AG10803 (cell line): ENCODE measurements at regions not wholly inside any gene's neighbourhood (a gene's known extent, or its start where the extent isn't known, plus 50 kb on each side); places are given as distances from the start of the nearest gene placed in this dataset.

ENCODE experiments used
- DNase-seq: peaks from one replicate; pipeline ENCODE4 v3.0.0; 2010; ENCODE audit warnings: low read depth
- H3K4me3 ChIP-seq: 2 replicates; pipeline ENCODE4 v1.5.1; 2011; ENCODE audit warnings: mild to moderate bottlenecking, low read length, control low read depth
- TF ChIP-seq, protein P1 (sequence below): conservative IDR thresholded peaks from 2 replicates; pipeline ENCODE4 v1.5.1; 2011; ENCODE audit warnings: mild to moderate bottlenecking, low read length, control low read depth, inconsistent platforms

DNA sequence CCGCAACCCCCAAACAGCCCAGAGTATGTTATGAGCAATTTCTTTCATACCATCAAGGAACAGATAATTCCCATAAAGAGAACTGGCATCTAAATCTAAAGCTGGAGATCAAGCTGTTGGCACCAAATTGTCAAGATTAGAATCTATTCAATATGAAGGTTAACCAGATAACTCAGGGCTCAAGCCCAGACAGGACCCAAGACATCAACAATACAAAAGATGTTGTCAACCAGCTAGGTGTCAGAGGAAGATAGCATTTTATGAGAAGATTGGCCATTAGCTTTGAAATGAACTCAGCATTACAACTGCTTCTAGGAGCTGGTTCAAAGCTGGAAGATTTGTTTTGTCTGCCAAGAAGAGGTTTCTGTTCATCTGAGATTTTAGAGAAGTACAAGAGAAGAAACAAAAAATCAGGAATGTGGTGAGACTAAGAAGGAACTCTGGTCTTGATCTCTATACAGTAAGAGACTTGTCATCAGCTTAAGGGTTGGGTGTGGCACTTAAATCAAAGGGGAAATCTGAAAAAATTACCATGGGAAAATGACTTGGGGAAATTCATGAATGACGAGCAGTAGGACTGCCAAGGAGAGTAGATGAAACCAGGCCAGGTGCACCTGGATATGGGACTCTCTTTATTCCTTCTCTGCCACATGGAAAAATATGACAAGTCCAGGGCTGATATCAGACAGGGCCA is 64.2 kb upstream of the COX10 start:
- no peak for DNase-seq
- no peak overlapping the region for H3K4me3 ChIP-seq
- TF ChIP-seq, protein P1, sequence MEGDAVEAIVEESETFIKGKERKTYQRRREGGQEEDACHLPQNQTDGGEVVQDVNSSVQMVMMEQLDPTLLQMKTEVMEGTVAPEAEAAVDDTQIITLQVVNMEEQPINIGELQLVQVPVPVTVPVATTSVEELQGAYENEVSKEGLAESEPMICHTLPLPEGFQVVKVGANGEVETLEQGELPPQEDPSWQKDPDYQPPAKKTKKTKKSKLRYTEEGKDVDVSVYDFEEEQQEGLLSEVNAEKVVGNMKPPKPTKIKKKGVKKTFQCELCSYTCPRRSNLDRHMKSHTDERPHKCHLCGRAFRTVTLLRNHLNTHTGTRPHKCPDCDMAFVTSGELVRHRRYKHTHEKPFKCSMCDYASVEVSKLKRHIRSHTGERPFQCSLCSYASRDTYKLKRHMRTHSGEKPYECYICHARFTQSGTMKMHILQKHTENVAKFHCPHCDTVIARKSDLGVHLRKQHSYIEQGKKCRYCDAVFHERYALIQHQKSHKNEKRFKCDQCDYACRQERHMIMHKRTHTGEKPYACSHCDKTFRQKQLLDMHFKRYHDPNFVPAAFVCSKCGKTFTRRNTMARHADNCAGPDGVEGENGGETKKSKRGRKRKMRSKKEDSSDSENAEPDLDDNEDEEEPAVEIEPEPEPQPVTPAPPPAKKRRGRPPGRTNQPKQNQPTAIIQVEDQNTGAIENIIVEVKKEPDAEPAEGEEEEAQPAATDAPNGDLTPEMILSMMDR = no peak

DNA sequence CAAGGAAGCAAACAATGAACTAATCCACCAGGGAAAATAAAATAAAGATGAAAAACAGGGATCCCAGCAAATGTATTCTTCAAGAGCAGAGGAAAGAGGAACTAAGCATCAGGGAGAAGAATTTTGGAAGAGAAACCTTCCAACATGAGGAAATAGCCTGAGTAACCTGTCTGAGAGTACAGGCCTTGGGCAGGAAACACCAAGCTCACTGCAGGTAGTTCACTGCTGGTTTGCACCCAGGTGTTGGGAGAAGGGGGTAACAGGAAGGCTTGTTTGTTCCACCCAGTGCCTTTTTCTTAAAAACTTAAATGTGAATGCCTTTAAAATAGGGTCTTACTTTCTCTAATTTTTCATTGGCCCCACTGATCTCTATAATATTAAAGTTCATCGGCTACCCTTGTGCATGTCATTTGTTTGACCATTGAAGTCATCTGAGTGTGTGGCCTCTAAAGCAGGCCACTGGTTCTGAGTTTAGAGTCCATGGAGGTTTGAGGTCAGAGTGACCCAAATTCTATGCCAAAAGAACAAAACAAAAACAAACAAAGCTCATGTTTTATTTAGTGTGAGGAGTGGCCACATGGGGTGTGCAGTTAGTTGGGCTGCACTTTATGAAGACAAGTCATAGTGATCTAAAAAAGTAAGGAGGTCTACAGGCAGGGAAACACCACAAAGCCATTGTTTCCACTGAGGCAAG is 62.9 kb upstream of the COX10 start:
- DNase-seq = no peak
- TF ChIP-seq, protein P1 = no peak
- no peak overlapping the region for H3K4me3 ChIP-seq

DNA sequence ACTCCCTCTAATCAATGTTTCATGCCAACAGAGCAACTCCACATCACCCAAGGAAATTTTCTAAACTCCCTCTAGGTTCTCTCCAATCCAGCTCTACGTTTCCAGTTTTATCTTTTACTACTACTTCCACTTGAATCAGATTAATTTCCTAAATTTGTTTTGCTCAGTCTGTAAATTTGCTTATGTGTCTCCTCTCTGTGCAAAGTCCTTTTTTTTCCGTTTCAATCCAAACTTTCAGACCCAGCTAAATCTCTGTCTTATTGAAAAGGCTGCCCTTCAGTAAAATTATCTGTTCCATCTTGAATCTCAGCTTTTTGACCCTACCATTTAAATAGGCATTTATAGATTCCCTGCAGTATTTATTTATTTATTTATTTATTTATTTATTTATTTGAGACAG is 61.4 kb upstream of the COX10 start:
- no peak for DNase-seq
- TF ChIP-seq, protein P1 = no peak
- no peak overlapping the region for H3K4me3 ChIP-seq

DNA sequence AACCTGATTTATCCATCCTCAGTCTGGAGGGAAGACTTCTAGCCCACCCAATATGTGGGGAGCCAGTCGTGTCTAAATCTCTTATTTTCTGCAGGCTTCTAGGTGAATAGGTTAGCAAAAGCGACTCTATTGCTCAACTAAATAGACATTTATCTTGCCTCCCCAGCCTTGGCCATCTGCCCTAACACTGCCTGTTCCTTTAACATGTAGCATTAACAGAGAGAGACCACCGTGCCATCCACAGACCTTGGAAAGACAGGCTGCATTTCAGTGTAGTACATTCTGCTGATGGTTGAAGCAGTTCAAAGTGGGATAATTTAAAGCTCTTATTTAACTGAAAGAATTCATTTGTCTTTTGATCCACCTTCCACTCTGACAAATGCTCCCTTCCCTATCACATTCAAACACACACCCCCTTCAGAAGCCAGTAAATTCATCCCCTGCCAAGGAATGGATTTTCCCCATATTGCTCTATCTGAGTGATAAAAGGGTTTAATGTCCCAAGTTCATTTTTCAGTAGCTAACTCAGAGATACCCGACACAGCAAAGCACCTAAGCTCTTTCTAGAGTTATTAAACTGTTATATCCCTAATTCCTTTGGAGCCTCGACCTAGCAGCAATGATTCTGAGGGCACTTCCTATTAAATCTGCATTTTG is 58.1 kb upstream of the COX10 start:
- TF ChIP-seq, protein P1 = no peak
- no peak overlapping the region for H3K4me3 ChIP-seq
- no peak for DNase-seq

DNA sequence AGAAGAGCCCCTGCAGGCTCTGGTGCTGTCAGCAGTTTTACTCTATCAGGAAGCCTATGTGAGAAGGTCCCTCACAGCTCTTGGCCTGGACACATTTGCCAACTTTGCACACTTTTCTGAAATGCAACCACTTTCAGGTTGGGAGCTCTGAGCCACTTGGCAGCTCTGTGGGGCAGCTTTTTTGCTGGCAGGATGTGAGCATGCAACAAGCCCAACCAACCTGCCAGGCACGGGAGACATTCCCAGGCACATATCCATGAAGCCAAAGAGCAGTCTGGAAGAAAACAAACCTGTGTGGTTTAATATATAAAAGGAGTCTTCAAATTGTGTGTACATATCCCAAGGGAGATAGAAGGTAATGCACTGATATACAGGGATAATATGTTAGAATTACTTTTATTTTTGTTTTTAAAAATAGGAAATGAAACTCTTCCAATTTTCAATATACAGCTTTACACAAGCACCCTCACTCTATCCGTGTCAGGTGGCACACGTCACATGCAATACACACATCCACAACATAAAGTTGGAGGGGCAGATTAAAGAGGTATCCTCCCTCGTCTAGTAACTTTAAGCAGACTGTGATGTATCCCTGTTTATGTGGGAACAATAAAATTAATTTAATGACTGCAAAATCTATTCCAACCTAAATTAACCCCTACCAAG is 57.4 kb upstream of the COX10 start:
- TF ChIP-seq, protein P1 = no peak
- no peak overlapping the region for H3K4me3 ChIP-seq
- DNase-seq = no peak

DNA sequence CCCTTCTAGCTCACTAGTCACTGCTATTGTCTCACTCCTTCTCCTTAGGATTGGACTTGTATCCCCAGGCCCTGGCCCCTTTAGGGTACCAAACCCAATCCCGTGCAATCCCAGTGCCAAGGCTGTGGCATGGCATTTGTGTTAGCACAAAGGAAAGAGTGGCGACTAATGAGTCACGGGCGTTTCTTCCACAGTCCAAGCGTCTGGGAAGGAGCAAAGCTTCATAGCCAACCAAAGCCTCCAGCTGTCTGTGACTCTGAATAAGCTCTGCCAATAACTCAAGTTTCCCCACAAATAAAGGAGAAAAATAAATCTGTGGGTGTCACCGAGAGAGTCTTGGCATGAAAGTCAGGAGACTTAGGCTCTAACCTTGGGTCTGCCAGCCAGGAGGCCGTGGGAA is 54.6 kb upstream of the COX10 start:
- peak; percentile 13 for DNase-seq

More for the DNA sequence above, 54.6 kb upstream of the COX10 start:
- H3K4me3 ChIP-seq = no peak overlapping the region
- TF ChIP-seq, protein P1 = no peak
